ENCODE measurements at regions not wholly inside any gene's neighbourhood (a gene's known extent, or its start where the extent isn't known, plus 50 kb on each side); places are given as distances from the start of the nearest gene placed in this dataset.

- H3K36me3 ChIP-seq (ENCODE audit: control insufficient read depth in 2 of 2, extremely low read depth in 1 of 2, insufficient read depth in 1 of 2, low read length in 1 of 2) = no peaks in the 10 kb centered on the region
- peaks cover 0 to 32% of the 10 kb centered on the region in 2 experiments for H3K27me3 ChIP-seq (replicated peaks in 1 of 2; ENCODE audit: control insufficient read depth in 2 of 2, extremely low read depth in 1 of 2, insufficient read depth in 2 of 2, low read length in 1 of 2)
- Mint-ChIP-seq H3K27me3 (no peaks in the 10 kb centered on the region), H3K9me3 (peaks cover 0 to 8% (median 5%) of the 10 kb centered on the region in 3 donors), H3K4me3 (no peak overlapping the region), H3K27ac (no peak overlapping the region), H3K36me3 (no peaks in the 10 kb centered on the region), H3K4me1 (no peaks in the 10 kb centered on the region)
- no peak overlapping the region for H3K27ac ChIP-seq (ENCODE audit: low read length)
- 52% methylated on average over 2 of the region's 6 CpGs for WGBS (ENCODE audit: insufficient coverage)
- no peaks in the 10 kb centered on the region for H3K4me1 ChIP-seq (ENCODE audit: control insufficient read depth in 1 of 2, extremely low read depth in 1 of 2, insufficient read depth in 2 of 2, low read length in 2 of 2)
- no peak for ATAC-seq (replicated peaks in 1 of 4)
- ChIA-PET POLR2A (no interaction called here), CTCF (no interaction called here)
- no peak overlapping the region for H3K4me3 ChIP-seq (ENCODE audit: control insufficient read depth in 1 of 2, extremely low read depth in 1 of 2, low read length in 1 of 2)
- no peaks in the 10 kb centered on the region for H3K9me3 ChIP-seq
- DNase-seq = no peak
Measured at GRCh38 chr1:2871246-2871815, 69.8 kb upstream of the TTC34 start.

- H3K36me3 Mint-ChIP-seq = no peaks in the 10 kb centered on the region
- Histone ChIP-seq H3K4me3 (ENCODE audit: control insufficient read depth in 1 of 2, extremely low read depth in 1 of 2, low read length in 1 of 2) (no peak overlapping the region), H3K27ac (ENCODE audit: low read length) (no peak overlapping the region), H3K27me3 (replicated peaks in 1 of 2; ENCODE audit: control insufficient read depth in 2 of 2, extremely low read depth in 1 of 2, insufficient read depth in 2 of 2, low read length in 1 of 2) (peaks cover 0 to 23% of the 10 kb centered on the region in 2 experiments), H3K36me3 (ENCODE audit: control insufficient read depth in 2 of 2, extremely low read depth in 1 of 2, insufficient read depth in 1 of 2, low read length in 1 of 2) (no peaks in the 10 kb centered on the region), H3K4me1 (ENCODE audit: control insufficient read depth in 1 of 2, extremely low read depth in 1 of 2, insufficient read depth in 2 of 2, low read length in 2 of 2) (no peaks in the 10 kb centered on the region), H3K9me3 (no peaks in the 10 kb centered on the region)
- ChIA-PET POLR2A (no interaction called here), CTCF (no interaction called here)
- ATAC-seq (replicated peaks in 1 of 4) (no peak), DNase-seq (no peak)
- WGBS (ENCODE audit: insufficient coverage) = 93% methylated on average over 3 of the region's 7 CpGs
- H3K9me3 Mint-ChIP-seq = peaks cover 0 to 8% (median 5%) of the 10 kb centered on the region in 3 donors
- no peak overlapping the region for H3K4me3 Mint-ChIP-seq
- H3K27ac Mint-ChIP-seq = no peak overlapping the region
- H3K27me3 Mint-ChIP-seq = peaks cover 0 to 2% of the 10 kb centered on the region in 2 donors
- no peaks in the 10 kb centered on the region for H3K4me1 Mint-ChIP-seq
Measured at GRCh38 chr1:2874207-2874606, 72.7 kb upstream of the TTC34 start.

DNA sequence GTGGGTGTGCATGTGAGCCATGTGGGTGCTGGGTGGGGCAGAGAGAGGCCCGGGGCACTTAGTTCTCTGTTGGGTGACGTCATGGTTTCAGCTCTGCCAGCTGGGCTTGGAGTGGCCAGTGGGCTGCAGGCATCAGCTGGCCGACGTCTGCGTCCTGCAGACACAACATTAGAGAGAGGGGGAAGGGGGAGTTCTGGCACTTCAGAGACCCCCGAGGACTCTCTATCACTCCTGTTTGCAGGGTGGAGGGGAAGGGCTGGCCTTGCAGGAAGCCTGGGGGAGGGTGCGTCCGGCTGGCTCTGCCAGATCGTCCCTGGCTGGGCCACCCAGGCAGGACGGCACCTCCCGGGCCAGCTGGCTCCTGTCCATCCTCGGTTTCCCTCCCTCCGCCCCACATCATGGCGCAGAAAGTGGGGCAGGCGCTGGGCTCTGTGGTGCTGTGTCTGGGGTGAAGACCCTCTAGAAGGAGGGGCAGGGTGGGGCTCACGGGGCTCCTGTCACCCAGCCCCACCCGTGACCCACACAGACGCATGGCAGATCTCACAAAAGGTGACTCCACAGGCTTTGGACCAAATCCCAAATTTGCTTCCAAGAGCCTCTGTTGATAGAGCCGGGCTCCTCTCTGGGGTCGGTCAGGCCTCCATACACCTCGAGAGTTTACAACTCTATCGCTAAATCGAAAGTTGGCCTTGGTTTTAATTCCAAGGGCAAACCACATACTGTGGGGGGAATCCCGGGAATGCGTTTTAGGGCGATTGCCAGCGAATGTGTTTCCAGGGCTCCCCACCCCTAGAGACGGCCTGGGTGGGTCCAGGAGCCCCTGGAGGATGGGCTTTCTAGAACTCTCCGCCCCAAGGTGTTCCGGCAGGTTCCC is 73.4 kb upstream of the TTC34 start:
- H3K9me3 ChIP-seq = no peaks in the 10 kb centered on the region
- Mint-ChIP-seq H3K27me3 (peaks cover 0 to 2% of the 10 kb centered on the region in 2 donors), H3K36me3 (no peaks in the 10 kb centered on the region), H3K27ac (no peak overlapping the region), H3K4me1 (no peaks in the 10 kb centered on the region), H3K4me3 (no peak overlapping the region), H3K9me3 (peaks cover 0 to 8% (median 5%) of the 10 kb centered on the region in 3 donors)
- H3K36me3 ChIP-seq (ENCODE audit: control insufficient read depth in 2 of 2, extremely low read depth in 1 of 2, insufficient read depth in 1 of 2, low read length in 1 of 2) = no peaks in the 10 kb centered on the region
- DNase-seq (no peak), ATAC-seq (replicated peaks in 1 of 4) (no peak)
- H3K4me3 ChIP-seq (ENCODE audit: control insufficient read depth in 1 of 2, extremely low read depth in 1 of 2, low read length in 1 of 2) = no peak overlapping the region
- peaks cover 0 to 24% of the 10 kb centered on the region in 2 experiments for H3K27me3 ChIP-seq (replicated peaks in 1 of 2; ENCODE audit: control insufficient read depth in 2 of 2, extremely low read depth in 1 of 2, insufficient read depth in 2 of 2, low read length in 1 of 2)
- H3K4me1 ChIP-seq (ENCODE audit: control insufficient read depth in 1 of 2, extremely low read depth in 1 of 2, insufficient read depth in 2 of 2, low read length in 2 of 2) = no peaks in the 10 kb centered on the region
- ChIA-PET CTCF (no interaction called here), POLR2A (no interaction called here)
- 94% methylated on average over 7 of the region's 30 CpGs for WGBS (ENCODE audit: insufficient coverage)
- H3K27ac ChIP-seq (ENCODE audit: low read length) = no peak overlapping the region

- DNase-seq (no peak), ATAC-seq (replicated peaks in 1 of 4) (no peak)
- H3K36me3 Mint-ChIP-seq = no peaks in the 10 kb centered on the region
- Histone ChIP-seq H3K4me1 (ENCODE audit: control insufficient read depth in 1 of 2, extremely low read depth in 1 of 2, insufficient read depth in 2 of 2, low read length in 2 of 2) (no peaks in the 10 kb centered on the region), H3K36me3 (ENCODE audit: control insufficient read depth in 2 of 2, extremely low read depth in 1 of 2, insufficient read depth in 1 of 2, low read length in 1 of 2) (no peaks in the 10 kb centered on the region), H3K4me3 (ENCODE audit: control insufficient read depth in 1 of 2, extremely low read depth in 1 of 2, low read length in 1 of 2) (no peak overlapping the region), H3K9me3 (no peaks in the 10 kb centered on the region), H3K27ac (ENCODE audit: low read length) (no peak overlapping the region), H3K27me3 (replicated peaks in 1 of 2; ENCODE audit: control insufficient read depth in 2 of 2, extremely low read depth in 1 of 2, insufficient read depth in 2 of 2, low read length in 1 of 2) (peaks cover 0 to 32% of the 10 kb centered on the region in 2 experiments)
- ChIA-PET POLR2A (no interaction called here), CTCF (no interaction called here)
- H3K9me3 Mint-ChIP-seq = peaks cover 0 to 7% (median 5%) of the 10 kb centered on the region in 3 donors
- WGBS (ENCODE audit: insufficient coverage) = 85% methylated on average over 25 of the region's 42 CpGs
- no peaks in the 10 kb centered on the region for H3K4me1 Mint-ChIP-seq
- peaks cover 0 to 2% of the 10 kb centered on the region in 2 donors for H3K27me3 Mint-ChIP-seq
- no peak overlapping the region for H3K4me3 Mint-ChIP-seq
- no peak overlapping the region for H3K27ac Mint-ChIP-seq
Measured at GRCh38 chr1:2875707-2876561, 74.4 kb upstream of the TTC34 start.

- Histone ChIP-seq H3K36me3 (ENCODE audit: control insufficient read depth in 2 of 2, extremely low read depth in 1 of 2, insufficient read depth in 1 of 2, low read length in 1 of 2) (no peaks in the 10 kb centered on the region), H3K4me3 (ENCODE audit: control insufficient read depth in 1 of 2, extremely low read depth in 1 of 2, low read length in 1 of 2) (no peak overlapping the region), H3K4me1 (ENCODE audit: control insufficient read depth in 1 of 2, extremely low read depth in 1 of 2, insufficient read depth in 2 of 2, low read length in 2 of 2) (no peaks in the 10 kb centered on the region), H3K27ac (ENCODE audit: low read length) (no peak overlapping the region), H3K9me3 (no peaks in the 10 kb centered on the region), H3K27me3 (replicated peaks in 1 of 2; ENCODE audit: control insufficient read depth in 2 of 2, extremely low read depth in 1 of 2, insufficient read depth in 2 of 2, low read length in 1 of 2) (peaks cover 0 to 34% of the 10 kb centered on the region in 2 experiments)
- ChIA-PET CTCF (no interaction called here), POLR2A (no interaction called here)
- Mint-ChIP-seq H3K27ac (no peak overlapping the region), H3K4me1 (no peaks in the 10 kb centered on the region), H3K9me3 (no peaks in the 10 kb centered on the region), H3K36me3 (no peaks in the 10 kb centered on the region), H3K4me3 (no peak overlapping the region), H3K27me3 (peaks cover 0 to 2% of the 10 kb centered on the region in 2 donors)
- ATAC-seq (replicated peaks in 1 of 4) = no peak
- no peak for DNase-seq
- WGBS (ENCODE audit: insufficient coverage) = 86% methylated on average over 18 of the region's 18 CpGs
Measured at GRCh38 chr1:2876846-2877245, 75.4 kb upstream of the TTC34 start.

- Histone ChIP-seq H3K9me3 (no peaks in the 10 kb centered on the region), H3K36me3 (ENCODE audit: control insufficient read depth in 2 of 2, extremely low read depth in 1 of 2, insufficient read depth in 1 of 2, low read length in 1 of 2) (no peaks in the 10 kb centered on the region), H3K4me3 (ENCODE audit: control insufficient read depth in 1 of 2, extremely low read depth in 1 of 2, low read length in 1 of 2) (no peak overlapping the region), H3K27ac (ENCODE audit: low read length) (no peak overlapping the region), H3K4me1 (ENCODE audit: control insufficient read depth in 1 of 2, extremely low read depth in 1 of 2, insufficient read depth in 2 of 2, low read length in 2 of 2) (no peaks in the 10 kb centered on the region), H3K27me3 (replicated peaks in 1 of 2; ENCODE audit: control insufficient read depth in 2 of 2, extremely low read depth in 1 of 2, insufficient read depth in 2 of 2, low read length in 1 of 2) (peaks cover 0 to 29% of the 10 kb centered on the region in 2 experiments)
- Mint-ChIP-seq H3K27ac (no peak overlapping the region), H3K4me1 (no peaks in the 10 kb centered on the region), H3K9me3 (no peaks in the 10 kb centered on the region), H3K36me3 (no peaks in the 10 kb centered on the region), H3K27me3 (peaks cover 0 to 2% of the 10 kb centered on the region in 2 donors), H3K4me3 (no peak overlapping the region)
- ChIA-PET POLR2A (no interaction called here), CTCF (no interaction called here)
- ATAC-seq (replicated peaks in 1 of 4) (no peak), DNase-seq (no peak)
- WGBS (ENCODE audit: insufficient coverage) = 88% methylated on average over 17 of the region's 17 CpGs
Measured at GRCh38 chr1:2877391-2877790, 75.9 kb upstream of the TTC34 start.
